ENCODE measurements at regions not wholly inside any gene's neighbourhood (a gene's known extent, or its start where the extent isn't known, plus 50 kb on each side); places are given as distances from the start of the nearest gene placed in this dataset.

- H3K4me3 ChIP-seq (ENCODE audit: low read depth in 1 of 3, low read length in 3 of 3), result no peak overlapping the region
- H3K9ac ChIP-seq (ENCODE audit: low read depth in 1 of 2, low read length in 2 of 2), result no peak overlapping the region
- peaks cover 0 to 4% (median 1%) of the 10 kb centered on the region in 4 donors for H3K9me3 ChIP-seq (ENCODE audit: control insufficient read depth in 4 of 4, low read length in 3 of 4)
- no peaks in the 10 kb centered on the region for H3K4me1 ChIP-seq (ENCODE audit: control insufficient read depth in 4 of 4, insufficient read depth in 4 of 4, low read length in 3 of 4)
- no peaks in the 10 kb centered on the region for H3K27me3 ChIP-seq (ENCODE audit: control insufficient read depth in 4 of 4, insufficient read depth in 4 of 4, low read length in 3 of 4)
- no peaks in the 10 kb centered on the region for H3K36me3 ChIP-seq (ENCODE audit: control insufficient read depth in 4 of 4, insufficient read depth in 3 of 4, low read depth in 1 of 4, low read length in 3 of 4)
- DNase-seq (ENCODE audit: low spot score), result no peak
- TF ChIP-seq REST (IDR thresholded peaks at IDR 0.05), result no peak
- TF ChIP-seq HNF4A (conservative IDR thresholded peaks at IDR 0.05), result no peak
- TF ChIP-seq JUND (IDR thresholded peaks at IDR 0.05), result no peak
- TF ChIP-seq FOXA1 (IDR thresholded peaks at IDR 0.05), result no peak
- no peak for TF ChIP-seq ZBTB33 (IDR thresholded peaks at IDR 0.05)
- no peak for TF ChIP-seq FOXA2 (IDR thresholded peaks at IDR 0.05)
- TF ChIP-seq, protein P1, sequence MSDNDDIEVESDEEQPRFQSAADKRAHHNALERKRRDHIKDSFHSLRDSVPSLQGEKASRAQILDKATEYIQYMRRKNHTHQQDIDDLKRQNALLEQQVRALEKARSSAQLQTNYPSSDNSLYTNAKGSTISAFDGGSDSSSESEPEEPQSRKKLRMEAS (IDR thresholded peaks at IDR 0.05), result no peak
- no peak for TF ChIP-seq YY1 (IDR thresholded peaks at IDR 0.05)
- TF ChIP-seq RAD21 (IDR thresholded peaks at IDR 0.05), result no peak
- TF ChIP-seq HNF4G (IDR thresholded peaks at IDR 0.05), result no peak
- no peak for TF ChIP-seq RXRA (IDR thresholded peaks at IDR 0.05)
- no peak for TF ChIP-seq NR2F2 (IDR thresholded peaks at IDR 0.05)
- no peak for TF ChIP-seq GABPA (IDR thresholded peaks at IDR 0.05 in 1 of 2, conservative IDR thresholded peaks at IDR 0.05 in 1 of 2)
- TF ChIP-seq TAF1 (conservative IDR thresholded peaks at IDR 0.05), result no peak
- H3K27ac ChIP-seq (ENCODE audit: low read depth in 1 of 2, low read length in 2 of 2), result no peak overlapping the region
Measured at GRCh38 chr11:98143661-98144060, 877.1 kb upstream of the CNTN5 start.

DNA sequence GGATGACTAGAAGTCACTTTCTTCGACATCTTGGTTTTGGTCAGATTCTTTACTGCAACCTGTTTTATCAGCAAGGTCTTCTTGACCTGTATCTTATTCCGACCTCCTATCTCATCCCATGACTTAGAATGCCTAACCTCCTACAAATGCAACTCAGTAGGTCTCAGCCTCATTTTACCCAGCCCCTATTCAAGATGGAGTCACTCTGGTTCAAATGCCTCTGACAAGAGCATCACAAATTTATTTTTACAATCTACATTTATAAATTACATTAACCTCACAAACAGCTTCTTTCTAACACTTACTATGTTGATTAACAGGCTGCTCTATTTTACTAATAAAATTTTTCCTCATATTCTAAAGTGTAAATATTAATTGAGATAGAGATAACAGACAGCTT, 867.0 kb upstream of the CNTN5 start:
- Histone ChIP-seq H3K27ac (ENCODE audit: low read depth in 1 of 2, low read length in 2 of 2) (no peak overlapping the region), H3K4me3 (ENCODE audit: low read depth in 1 of 3, low read length in 3 of 3) (no peak overlapping the region), H3K36me3 (ENCODE audit: control insufficient read depth in 4 of 4, insufficient read depth in 3 of 4, low read depth in 1 of 4, low read length in 3 of 4) (no peaks in the 10 kb centered on the region), H3K4me1 (ENCODE audit: control insufficient read depth in 4 of 4, insufficient read depth in 4 of 4, low read length in 3 of 4) (no peaks in the 10 kb centered on the region), H3K9me3 (ENCODE audit: control insufficient read depth in 4 of 4, low read length in 3 of 4) (no peaks in the 10 kb centered on the region), H3K9ac (ENCODE audit: low read depth in 1 of 2, low read length in 2 of 2) (no peak overlapping the region), H3K27me3 (ENCODE audit: control insufficient read depth in 4 of 4, insufficient read depth in 4 of 4, low read length in 3 of 4) (no peaks in the 10 kb centered on the region)
- 46% methylated on average over 2 of the region's 2 CpGs for WGBS
- DNase-seq (ENCODE audit: low spot score), result no peak
- TF ChIP-seq JUND (IDR thresholded peaks at IDR 0.05), result no peak
- TF ChIP-seq HNF4A (conservative IDR thresholded peaks at IDR 0.05), result no peak
- TF ChIP-seq, protein P2, sequence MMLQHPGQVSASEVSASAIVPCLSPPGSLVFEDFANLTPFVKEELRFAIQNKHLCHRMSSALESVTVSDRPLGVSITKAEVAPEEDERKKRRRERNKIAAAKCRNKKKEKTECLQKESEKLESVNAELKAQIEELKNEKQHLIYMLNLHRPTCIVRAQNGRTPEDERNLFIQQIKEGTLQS (IDR thresholded peaks at IDR 0.05), result no peak
- TF ChIP-seq FOXA1 (IDR thresholded peaks at IDR 0.05), result no peak
- no peak for TF ChIP-seq ZBTB33 (IDR thresholded peaks at IDR 0.05)
- no peak for TF ChIP-seq SP1 (IDR thresholded peaks at IDR 0.05)
- TF ChIP-seq RXRA (IDR thresholded peaks at IDR 0.05), result no peak
- TF ChIP-seq HNF4G (IDR thresholded peaks at IDR 0.05), result no peak
- no peak for TF ChIP-seq TAF1 (conservative IDR thresholded peaks at IDR 0.05)
- TF ChIP-seq FOXA2 (IDR thresholded peaks at IDR 0.05), result no peak
- no peak for TF ChIP-seq REST (IDR thresholded peaks at IDR 0.05)
- no peak for TF ChIP-seq YY1 (IDR thresholded peaks at IDR 0.05)
- no peak for TF ChIP-seq CTCF (IDR thresholded peaks at IDR 0.05; ENCODE audit: low read depth, low read length, missing input control)
- TF ChIP-seq, protein P1 (IDR thresholded peaks at IDR 0.05), result no peak
- TF ChIP-seq RAD21 (IDR thresholded peaks at IDR 0.05), result no peak
- no peak for TF ChIP-seq EGR1 (IDR thresholded peaks at IDR 0.05; ENCODE audit: low read depth in 2 of 2)
- no peak for TF ChIP-seq GABPA (IDR thresholded peaks at IDR 0.05 in 1 of 2, conservative IDR thresholded peaks at IDR 0.05 in 1 of 2)
